H9 (cell line): ENCODE measurements at regions not wholly inside any gene's neighbourhood (a gene's known extent, or its start where the extent isn't known, plus 50 kb on each side); places are given as distances from the start of the nearest gene placed in this dataset.

ENCODE experiments used
- DNase-seq: peaks from one replicate; pipeline ENCODE4 v3.0.0-alpha.2; 2017
- H2AFZ ChIP-seq: one replicate; pipeline ENCODE4 v1.6.1; 2013; ENCODE audit warnings: mild to moderate bottlenecking, low read length, control low read depth, moderate library complexity
- H2AK5ac ChIP-seq: 2 replicates; pipeline ENCODE4 v1.6.1; 2013; ENCODE audit warnings: low read length, control low read depth, mixed read lengths; ENCODE audit not compliant: insufficient read length
- H2BK120ac ChIP-seq: one replicate; pipeline ENCODE4 v1.6.1; 2013; ENCODE audit warnings: low read depth, mild to moderate bottlenecking, low read length, control low read depth, inconsistent platforms; ENCODE audit not compliant: poor library complexity, severe bottlenecking
- H2BK12ac ChIP-seq: 2 replicates; pipeline ENCODE4 v1.6.1; 2013; ENCODE audit warnings: low read length, control low read depth, mixed read lengths, low read depth; ENCODE audit not compliant: insufficient read length
- H2BK15ac ChIP-seq: 2 replicates; pipeline ENCODE4 v1.6.1; 2013; ENCODE audit warnings: low read depth, low read length, control low read depth
- H2BK20ac ChIP-seq: one replicate; pipeline ENCODE4 v1.6.1; 2013; ENCODE audit warnings: low read depth, mild to moderate bottlenecking, low read length, control low read depth, inconsistent platforms; ENCODE audit not compliant: poor library complexity, severe bottlenecking
- H2BK5ac ChIP-seq: 2 replicates; pipeline ENCODE4 v1.6.1; 2013; ENCODE audit warnings: low read length, control low read depth, mixed read lengths; ENCODE audit not compliant: insufficient read length
- H3K14ac ChIP-seq: 2 replicates; pipeline ENCODE4 v1.6.1; 2013; ENCODE audit warnings: low read length, control low read depth; ENCODE audit not compliant: insufficient read depth
- H3K18ac ChIP-seq: 2 replicates; pipeline ENCODE4 v1.6.1; 2013; ENCODE audit warnings: low read depth, mild to moderate bottlenecking, mixed read lengths, low read length, control low read depth; ENCODE audit not compliant: insufficient read length
- H3K23ac ChIP-seq: 2 replicates; pipeline ENCODE4 v1.6.1; 2013; ENCODE audit warnings: low read length, control low read depth, mixed read lengths, low read depth; ENCODE audit not compliant: insufficient read length
- H3K23me2 ChIP-seq: 2 replicates; pipeline ENCODE4 v1.6.1; 2013; ENCODE audit warnings: low read depth, mild to moderate bottlenecking, mixed read lengths, low read length, control low read depth; ENCODE audit not compliant: insufficient read length, poor library complexity, severe bottlenecking
- H3K27ac ChIP-seq: 2 replicates; pipeline ENCODE4 v1.5.1; 2013; ENCODE audit warnings: low read length, control low read depth, mixed read lengths, low read depth; ENCODE audit not compliant: insufficient read length
- H3K27me3 ChIP-seq: 2 replicates; pipeline ENCODE4 v1.6.1; 2013; ENCODE audit warnings: low read length, control low read depth, inconsistent platforms; ENCODE audit not compliant: insufficient read depth
- H3K4ac ChIP-seq: 2 replicates; pipeline ENCODE4 v1.6.1; 2013; ENCODE audit warnings: low read depth, mild to moderate bottlenecking, control low read depth, inconsistent platforms, low read length, moderate library complexity
- H3K4me1 ChIP-seq: 2 replicates; pipeline ENCODE4 v1.6.1; 2013; ENCODE audit warnings: low read length, control low read depth, inconsistent platforms; ENCODE audit not compliant: insufficient read depth
- H3K4me2 ChIP-seq: 2 replicates; pipeline ENCODE4 v1.6.1; 2013; ENCODE audit warnings: low read length, control low read depth, mixed read lengths; ENCODE audit not compliant: insufficient read length, insufficient read depth
- H3K56ac ChIP-seq: 2 replicates; pipeline ENCODE4 v1.6.1; 2013; ENCODE audit warnings: low read depth, mild to moderate bottlenecking, mixed read lengths, low read length, control low read depth; ENCODE audit not compliant: insufficient read length
- H3K79me1 ChIP-seq: 2 replicates; pipeline ENCODE4 v1.6.1; 2013; ENCODE audit warnings: low read depth, mild to moderate bottlenecking, moderate library complexity, low read length, control low read depth, inconsistent platforms; ENCODE audit not compliant: insufficient read depth, poor library complexity, severe bottlenecking
- H3K79me2 ChIP-seq: 2 replicates; pipeline ENCODE4 v1.6.1; 2013; ENCODE audit warnings: low read length, control low read depth, inconsistent platforms; ENCODE audit not compliant: insufficient read depth
- H3K9ac ChIP-seq: 2 replicates; pipeline ENCODE4 v1.6.1; 2013; ENCODE audit warnings: low read length, control low read depth, mixed read lengths; ENCODE audit not compliant: insufficient read length; ENCODE audit errors: extremely low read depth
- H3K9me3 ChIP-seq: one replicate; pipeline ENCODE4 v1.6.1; 2013; ENCODE audit warnings: low read depth, low read length, inconsistent platforms; ENCODE audit not compliant: control insufficient read depth
- H3T11ph ChIP-seq: one replicate; pipeline ENCODE4 v1.6.1; 2013; ENCODE audit warnings: mild to moderate bottlenecking, low read length, control low read depth, inconsistent platforms
- H4K20me1 ChIP-seq: one replicate; pipeline ENCODE4 v1.6.1; 2013; ENCODE audit not compliant: control insufficient read depth, insufficient read length, insufficient read depth
- H4K5ac ChIP-seq: 2 replicates; pipeline ENCODE4 v1.6.1; 2013; ENCODE audit warnings: low read depth, mild to moderate bottlenecking, mixed read lengths, low read length, control low read depth; ENCODE audit not compliant: insufficient read length
- H4K8ac ChIP-seq: replicated peaks from 2 replicates; pipeline ENCODE4 v1.6.1; 2013; ENCODE audit warnings: low read length, control low read depth, mixed read lengths, low read depth; ENCODE audit not compliant: insufficient read length
- H4K91ac ChIP-seq: 2 replicates; pipeline ENCODE4 v1.6.1; 2013; ENCODE audit warnings: low read depth, mild to moderate bottlenecking, moderate library complexity, mixed read lengths, low read length, control low read depth; ENCODE audit not compliant: insufficient read length
- H3K27ac Mint-ChIP-seq, 3 experiments: 2 replicates in 2 of 3; 3 replicates in 1 of 3; pipeline ENCODE4 v1.8.0; 2020 to 2021; ENCODE audit warnings: mixed read lengths in 3 of 3, mild to moderate bottlenecking in 1 of 3, moderate library complexity in 1 of 3
- H3K27me3 Mint-ChIP-seq: 2 replicates; pipeline ENCODE4 v1.8.0; 2021; ENCODE audit warnings: low read depth, mild to moderate bottlenecking, moderate library complexity, mixed read lengths
- H3K36me3 Mint-ChIP-seq, 3 experiments: 2 replicates in 2 of 3; 3 replicates in 1 of 3; pipeline ENCODE4 v1.8.0; 2020 to 2021; ENCODE audit warnings: low read depth in 3 of 3, mixed read lengths in 3 of 3; ENCODE audit not compliant: insufficient read depth in 1 of 3
- H3K4me1 Mint-ChIP-seq, 2 experiments: 2 replicates each; pipeline ENCODE4 v1.8.0; 2020; ENCODE audit warnings: mixed read lengths in 2 of 2
- H3K4me3 Mint-ChIP-seq, 2 experiments: 2 replicates in 1 of 2; 3 replicates in 1 of 2; pipeline ENCODE4 v1.8.0; 2020 to 2021; ENCODE audit warnings: mild to moderate bottlenecking in 2 of 2, mixed read lengths in 2 of 2, moderate library complexity in 1 of 2
- H3K9me3 Mint-ChIP-seq, 2 experiments: 2 replicates in 1 of 2; 3 replicates in 1 of 2; pipeline ENCODE4 v1.8.0; 2020; ENCODE audit warnings: mild to moderate bottlenecking in 2 of 2, mixed read lengths in 2 of 2, moderate library complexity in 1 of 2
- CTCF ChIP-seq: fragments of 200-600 bp; sonication (generic); conservative IDR thresholded peaks from 3 replicates; pipeline ENCODE4 v1.8.0; 2021; ENCODE audit warnings: antibody characterized with exemption, mild to moderate bottlenecking
- WGBS: extraction: QIAGEN DNeasy Blood & Tissue Kit; methylation state at CpG from one replicate; pipeline ENCODE4 v1.1.7; 2013; ENCODE audit warnings: missing lambda C conversion rate, low lambda C conversion rate, mixed read lengths; ENCODE audit not compliant: insufficient read length; ENCODE audit errors: extremely low coverage; 5-methylcytosine and 5-hydroxymethylcytosine counted together

DNA sequence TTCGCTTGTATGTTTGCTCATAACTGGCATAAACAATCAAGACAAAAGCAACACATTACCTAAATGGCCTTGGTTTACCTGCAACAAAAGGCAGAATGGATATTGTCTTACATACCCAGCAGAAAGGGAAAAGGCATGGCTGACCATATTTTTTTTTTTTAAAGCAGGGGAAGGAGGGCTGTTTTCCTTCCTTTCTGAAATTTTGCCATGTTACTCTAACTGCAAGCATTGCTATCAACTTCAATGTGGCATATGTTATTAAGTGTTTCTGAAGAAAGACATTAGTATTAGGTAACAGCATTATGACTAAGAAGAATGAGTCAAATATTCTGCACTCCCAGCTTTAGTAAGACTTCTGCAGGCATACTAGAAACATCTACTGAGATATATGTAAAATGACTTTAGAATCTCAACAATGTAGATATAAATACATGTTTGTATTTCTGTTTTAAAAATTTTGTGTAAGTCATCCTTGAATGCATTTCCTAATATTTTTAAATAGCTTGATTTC, 512.6 kb upstream of the FAM241A start:
- Histone ChIP-seq H2AK5ac (no peak overlapping the region), H4K20me1 (no peaks in the 10 kb centered on the region)

More for the DNA sequence above, 512.6 kb upstream of the FAM241A start:
- no peaks in the 10 kb centered on the region; the same call in 1 of the 2 replicates for H3K27me3 Mint-ChIP-seq
- H4K8ac ChIP-seq, result no peak overlapping the region
- H2BK5ac ChIP-seq, result no peak overlapping the region
- H2BK20ac ChIP-seq, result no peak overlapping the region
- no peak overlapping the region for H3K27ac ChIP-seq
- peaks cover under 1 to 4% of the 10 kb centered on the region in 2 experiments; a peak in 2 of 5 replicates for H3K9me3 Mint-ChIP-seq
- no peak for DNase-seq
- no peak overlapping the region for H3K27ac Mint-ChIP-seq
- H3K36me3 Mint-ChIP-seq, result no peaks in the 10 kb centered on the region; a peak in 1 of 7 replicates
- no peak overlapping the region for H2BK120ac ChIP-seq
- no peak overlapping the region for H3K18ac ChIP-seq
- no peak overlapping the region for H3K4ac ChIP-seq
- H3K4me2 ChIP-seq, result no peak overlapping the region
- H3K79me2 ChIP-seq, result no peaks in the 10 kb centered on the region
- H2BK15ac ChIP-seq, result no peak overlapping the region
- no peaks in the 10 kb centered on the region for H3K79me1 ChIP-seq
- no peak overlapping the region for H4K5ac ChIP-seq
- peaks cover 4 to 8% of the 10 kb centered on the region in 2 experiments; a peak in 2 of 4 replicates for H3K4me1 Mint-ChIP-seq
- no peak overlapping the region for H2AFZ ChIP-seq
- H3K4me3 Mint-ChIP-seq, result no peak overlapping the region
- H3K27me3 ChIP-seq, result no peaks in the 10 kb centered on the region
- WGBS, result no CpG with 5 or more reads among the region's 1 CpG
- no peaks in the 10 kb centered on the region for H3K9me3 ChIP-seq
- no peak overlapping the region for H3T11ph ChIP-seq
- no peak overlapping the region for H3K23ac ChIP-seq
- H2BK12ac ChIP-seq, result no peak overlapping the region
- TF ChIP-seq CTCF, result no peak
- no peak overlapping the region for H3K56ac ChIP-seq
- H4K91ac ChIP-seq, result no peak overlapping the region
- no peak overlapping the region for H3K9ac ChIP-seq
- H3K4me1 ChIP-seq, result no peaks in the 10 kb centered on the region
- no peak overlapping the region for H3K14ac ChIP-seq
- H3K23me2 ChIP-seq, result no peaks in the 10 kb centered on the region
